Inflammatory macrophage treated with lipopolysaccharide for 1 hour (primary cell): ENCODE measurements at regions not wholly inside any gene's neighbourhood (a gene's known extent, or its start where the extent isn't known, plus 50 kb on each side); places are given as distances from the start of the nearest gene placed in this dataset.

Experiments used
- DNase-seq, 2 donors: peaks; one replicate each; pipeline ENCODE4 v3.0.0-alpha.2; 2020 to 2022

DNA sequence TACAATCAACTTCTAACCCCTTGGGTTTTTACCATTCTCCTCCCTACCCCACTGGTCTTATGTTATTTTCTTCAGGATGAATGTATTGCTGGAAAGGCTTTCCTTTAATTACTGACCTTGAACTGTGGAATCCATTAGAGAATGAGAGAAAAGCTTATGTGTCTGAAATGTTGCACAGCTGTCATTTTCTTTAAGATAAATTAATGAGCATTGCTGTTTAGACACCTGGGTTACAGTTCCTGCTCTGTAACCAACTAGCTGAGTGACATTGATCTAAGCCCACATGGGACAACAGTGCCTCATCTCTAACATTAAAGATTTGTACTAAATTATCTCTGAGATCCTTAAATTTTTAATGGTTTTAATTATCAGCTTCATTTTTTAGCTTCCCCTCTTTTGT, 507.0 kb downstream of the TAF11L14 start:
- DNase-seq, result no peak

DNA sequence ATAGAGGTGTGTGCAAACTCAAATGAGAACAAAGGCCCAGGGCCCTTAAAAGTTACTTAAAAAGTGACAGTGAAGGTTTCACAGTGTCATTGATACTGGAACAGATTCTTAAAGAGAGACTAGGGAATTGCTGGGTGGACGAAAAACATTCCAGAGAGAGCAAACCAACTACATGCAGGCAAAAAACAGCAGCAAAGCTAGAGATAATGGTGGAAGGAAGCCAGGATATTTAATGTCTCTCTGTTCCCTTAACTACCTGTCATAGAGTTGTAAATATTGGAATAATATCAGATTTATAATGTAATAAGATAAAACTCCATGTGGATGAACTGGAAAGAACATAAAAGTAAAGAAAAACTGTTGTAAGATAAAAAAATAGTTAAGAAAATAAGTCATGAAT, 508.6 kb downstream of the TAF11L14 start:
- DNase-seq, result no peak

DNA sequence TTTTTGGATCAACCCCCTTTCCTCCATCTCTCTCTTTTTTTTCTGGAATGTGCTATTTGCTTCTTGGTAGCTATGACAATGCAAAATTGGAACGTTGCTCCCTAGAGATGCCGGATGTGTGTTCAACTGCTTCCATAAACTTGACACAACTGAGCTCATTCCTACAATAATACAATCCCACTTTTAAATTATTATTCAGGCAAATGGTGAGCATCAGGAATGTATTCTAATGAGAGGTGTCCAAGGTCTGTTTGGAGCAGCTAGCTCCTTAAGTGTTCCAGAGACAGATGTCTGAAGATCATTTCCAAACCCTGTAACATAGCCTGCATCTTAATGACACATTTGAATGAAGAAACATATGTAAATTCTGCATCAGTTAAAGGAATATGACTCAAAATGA, 518.4 kb downstream of the TAF11L14 start:
- no peak for DNase-seq

DNA sequence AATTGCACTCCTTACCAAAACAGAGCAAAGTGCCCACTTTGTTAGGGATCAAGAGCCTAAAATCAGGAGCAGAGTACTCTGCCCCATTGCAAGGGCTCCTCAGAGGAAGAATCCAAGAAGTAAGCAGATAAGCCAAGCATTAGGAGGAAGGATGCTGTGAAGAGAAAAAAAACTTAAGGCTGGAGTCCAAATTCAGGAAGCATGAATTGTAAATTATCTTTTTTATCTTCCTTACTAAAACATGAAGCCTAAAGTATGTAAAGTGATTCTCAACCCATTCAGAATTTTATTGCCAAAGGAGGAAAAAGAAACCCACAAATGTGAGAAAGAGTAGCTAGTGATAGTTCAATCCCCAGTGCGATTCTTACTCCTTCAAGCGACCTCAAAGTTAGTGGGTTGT, 523.9 kb downstream of the TAF11L14 start:
- no peak for DNase-seq

DNA sequence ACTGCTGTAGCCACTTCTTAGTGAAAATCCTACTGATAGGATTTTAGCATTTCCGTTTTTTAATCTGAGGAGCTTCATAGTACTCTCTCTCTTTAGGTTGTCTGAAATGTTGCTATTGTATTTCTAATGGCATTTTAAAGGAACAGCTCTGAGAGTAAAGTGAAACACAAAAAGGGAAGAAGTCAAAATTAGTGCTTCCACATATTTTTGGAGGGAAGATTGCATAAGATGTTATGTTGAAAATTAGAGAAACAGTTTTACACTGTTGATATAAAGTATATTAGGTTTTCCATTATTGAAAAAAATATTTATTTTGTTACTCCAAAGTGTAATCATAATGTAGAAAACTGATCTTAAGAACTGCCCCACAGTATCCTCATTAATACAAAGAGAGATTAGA, 525.1 kb downstream of the TAF11L14 start:
- peak; percentile 31 to 59 for DNase-seq

DNA sequence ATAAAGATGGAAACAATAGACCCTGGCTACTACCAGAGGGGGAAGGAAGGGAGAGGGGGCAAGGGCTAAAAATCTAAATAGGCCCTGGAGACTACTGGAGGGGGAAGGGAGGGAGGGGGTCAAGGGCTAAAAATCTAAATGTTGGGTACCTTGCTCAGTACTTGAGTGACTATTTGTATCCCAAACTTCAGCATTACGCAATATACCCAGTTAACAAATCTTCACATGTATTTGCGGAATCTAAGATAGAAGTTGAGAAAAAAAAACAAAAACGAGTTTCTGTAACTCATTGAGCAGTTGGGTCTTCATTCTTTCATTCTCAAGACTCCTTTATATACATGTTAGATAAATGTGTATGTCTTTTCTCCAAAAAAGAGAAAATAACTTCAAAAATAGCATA, 537.4 kb downstream of the TAF11L14 start:
- DNase-seq, result no peak

DNA sequence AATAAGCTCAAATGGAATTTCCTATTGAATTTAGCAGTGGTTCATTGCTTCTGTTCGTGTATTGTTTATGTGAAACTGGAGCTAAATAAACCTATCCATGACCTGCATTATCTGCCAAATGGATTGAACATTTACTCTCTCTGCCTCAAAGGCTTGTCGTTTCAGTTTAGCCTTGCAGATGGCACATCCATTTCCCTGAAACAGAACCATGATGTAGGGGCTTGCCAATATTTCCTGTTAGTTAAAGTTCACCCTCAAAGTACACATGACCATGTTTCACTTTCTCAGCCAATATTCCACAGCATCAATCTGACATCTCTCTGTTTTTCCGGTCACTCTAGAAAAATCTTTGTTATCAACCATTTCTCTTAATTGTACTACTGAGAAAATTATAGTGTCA, 545.3 kb downstream of the TAF11L14 start:
- no peak for DNase-seq

DNA sequence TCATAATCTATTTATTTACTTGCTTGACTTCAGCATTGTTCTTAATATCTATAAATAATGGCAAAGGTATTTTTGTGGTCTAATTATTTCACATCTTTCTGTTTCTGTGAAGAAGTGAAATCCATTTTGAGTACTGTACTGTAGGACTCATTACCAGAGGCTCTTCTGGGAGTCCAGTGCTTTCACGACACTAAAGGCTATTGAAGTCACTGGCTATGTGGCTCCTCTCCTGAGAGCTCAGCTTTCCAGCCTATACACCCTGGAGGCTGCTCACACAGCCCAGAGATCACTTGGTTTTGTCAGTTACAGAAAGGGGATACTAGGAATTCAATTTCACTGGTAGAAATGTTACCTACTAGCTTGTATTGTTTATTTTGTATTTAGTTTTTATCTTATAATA, 547.3 kb downstream of the TAF11L14 start:
- DNase-seq, result no peak

DNA sequence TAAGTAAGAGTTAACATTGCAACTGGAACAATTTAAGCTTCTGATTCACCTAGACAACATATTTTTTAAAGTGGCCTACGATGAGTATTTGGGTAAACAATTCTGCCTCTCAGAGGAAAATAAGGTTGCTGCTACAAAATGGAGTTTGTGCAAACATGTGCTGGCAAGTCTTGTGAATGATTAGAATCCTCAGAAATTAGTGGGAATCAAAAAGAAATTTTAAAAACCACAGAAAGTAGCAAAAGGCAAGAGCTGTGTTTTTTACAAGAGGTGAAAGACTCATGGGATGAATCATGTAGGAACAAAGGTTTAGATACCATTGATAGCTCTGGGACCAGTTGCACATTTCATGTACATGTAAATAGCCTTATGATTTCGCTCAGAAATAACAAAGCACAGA, 561.6 kb downstream of the TAF11L14 start:
- no peak for DNase-seq

DNA sequence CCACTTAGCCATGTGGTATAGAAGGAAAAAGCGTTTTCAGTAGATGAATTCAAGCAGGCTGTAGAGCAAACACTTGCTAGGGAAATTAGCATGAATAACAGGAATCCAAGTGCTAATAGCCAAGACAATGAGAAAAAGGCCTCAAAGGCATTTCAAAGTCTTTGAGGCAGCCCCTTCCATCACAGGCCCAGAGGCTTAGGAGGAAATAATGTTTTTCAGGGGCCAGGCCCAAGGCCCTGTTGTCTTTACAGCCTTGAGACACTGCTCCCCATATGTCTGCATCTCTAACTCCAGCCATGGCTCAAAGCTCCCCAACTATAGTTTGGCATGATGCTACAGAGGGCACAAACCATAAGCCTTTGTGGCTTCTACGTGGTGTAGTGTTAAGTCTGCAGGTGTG, 563.5 kb downstream of the TAF11L14 start:
- DNase-seq, result no peak

DNA sequence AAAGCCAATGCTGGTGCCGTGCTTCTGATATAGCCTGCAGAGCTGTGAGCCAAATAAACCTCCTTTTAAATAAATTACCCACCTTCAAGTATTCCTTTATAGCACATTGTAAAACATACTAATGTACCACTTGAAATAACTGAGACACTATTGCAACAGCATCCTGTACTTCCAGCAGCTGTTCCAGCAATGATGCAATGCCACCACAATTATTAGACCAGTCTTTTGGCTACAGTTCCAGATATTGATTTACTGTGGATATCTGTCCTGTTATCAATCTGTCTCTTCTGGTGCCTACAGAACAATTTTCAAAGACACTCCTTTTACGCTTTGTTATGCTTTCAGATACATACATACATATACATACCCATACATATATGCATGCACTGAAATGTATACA, 567.9 kb downstream of the TAF11L14 start:
- no peak for DNase-seq

DNA sequence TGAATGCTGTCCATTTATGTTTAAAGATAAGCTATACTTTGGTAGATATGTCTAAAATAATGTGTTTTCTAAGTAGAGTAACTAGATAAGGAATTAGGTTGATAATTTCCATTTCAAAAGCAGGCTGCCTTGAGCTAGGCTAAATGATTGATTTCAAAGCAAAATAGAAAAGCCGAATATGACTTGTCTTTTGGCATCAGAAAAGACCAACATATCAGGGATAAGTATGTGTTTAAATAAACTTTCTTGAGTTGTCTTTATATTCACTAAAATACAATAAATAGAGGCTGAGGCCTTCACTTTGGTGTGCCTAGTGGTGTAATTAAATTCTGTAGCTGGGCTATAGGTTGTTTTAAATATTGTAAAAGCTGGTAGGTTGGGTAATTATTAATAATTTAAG, 569.0 kb downstream of the TAF11L14 start:
- no peak for DNase-seq

DNA sequence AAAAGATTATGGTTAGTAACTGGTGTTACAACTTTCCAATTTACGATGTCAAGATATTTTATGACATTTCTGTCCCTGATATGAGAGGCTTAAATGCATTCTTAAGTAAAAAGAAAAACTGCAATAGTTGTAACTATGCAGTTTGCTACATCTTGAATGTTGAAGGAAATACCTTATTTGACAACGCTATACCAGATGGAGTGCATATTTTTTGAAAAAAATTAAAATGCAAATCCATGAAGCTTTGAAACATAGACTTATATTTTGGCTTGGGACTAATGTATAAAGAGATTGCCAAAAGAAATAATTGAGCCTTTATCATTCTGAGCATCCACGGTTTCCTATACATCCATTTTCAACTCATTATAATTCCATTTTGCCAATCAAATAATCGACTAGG, 579.4 kb downstream of the TAF11L14 start:
- no peak for DNase-seq

DNA sequence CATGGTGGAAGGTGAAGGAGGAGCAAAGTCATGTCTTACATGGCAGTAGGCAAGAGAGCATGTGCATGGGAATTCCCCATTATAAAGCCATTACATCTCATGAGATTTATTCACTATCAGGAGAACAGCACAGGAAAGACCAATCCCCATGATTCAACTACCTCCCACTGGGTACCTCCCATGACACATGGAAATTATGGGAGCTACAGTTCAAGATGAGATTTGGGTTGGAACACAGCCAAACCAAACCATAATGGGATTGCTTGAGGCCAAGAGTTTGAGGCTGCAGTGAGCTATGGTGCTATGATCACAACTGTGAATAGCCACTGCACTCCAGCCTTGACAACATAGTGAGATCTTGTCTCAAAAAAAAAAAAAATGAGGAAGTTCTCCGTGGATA, 581.8 kb downstream of the TAF11L14 start:
- peak in 1 of 2 donors; percentile 0 for DNase-seq

DNA sequence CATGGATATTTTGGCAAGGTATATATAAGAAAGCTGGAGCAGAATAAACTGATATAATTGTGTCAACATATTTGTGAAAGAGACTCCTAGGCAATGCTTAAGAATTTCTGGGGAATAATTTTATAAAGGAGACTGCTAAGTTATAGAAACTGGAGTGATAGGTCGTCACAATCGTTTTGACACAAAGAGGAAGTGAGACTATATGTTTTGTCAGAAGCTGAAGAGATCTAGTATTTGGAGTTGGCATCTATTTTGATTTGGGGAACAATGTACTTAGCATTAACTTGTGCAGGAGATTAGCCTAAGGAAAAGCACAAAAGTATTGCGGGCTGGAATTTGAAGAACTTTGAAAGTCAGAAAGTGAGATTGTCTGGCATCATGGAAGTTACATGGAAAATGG, 582.5 kb downstream of the TAF11L14 start:
- DNase-seq, result peak in 1 of 2 donors; percentile 2

DNA sequence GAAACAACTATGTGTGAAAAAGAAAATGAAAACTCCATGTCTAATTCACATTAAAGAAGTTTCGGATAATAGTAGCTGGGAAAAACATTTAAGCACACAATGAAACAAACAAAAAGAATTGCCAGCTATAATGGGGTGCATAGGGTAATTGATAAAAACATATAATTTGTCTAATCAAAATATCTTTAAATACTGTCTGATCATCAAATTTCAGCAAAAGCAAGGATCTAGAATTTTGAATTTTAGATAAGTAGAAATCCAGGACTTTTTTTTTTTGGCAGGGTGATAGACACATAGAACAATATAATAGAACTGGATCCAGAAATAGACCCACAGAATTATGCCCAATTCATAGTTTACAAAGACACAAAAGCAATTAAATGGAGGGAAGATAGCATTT, 585.0 kb downstream of the TAF11L14 start:
- DNase-seq, result no peak

DNA sequence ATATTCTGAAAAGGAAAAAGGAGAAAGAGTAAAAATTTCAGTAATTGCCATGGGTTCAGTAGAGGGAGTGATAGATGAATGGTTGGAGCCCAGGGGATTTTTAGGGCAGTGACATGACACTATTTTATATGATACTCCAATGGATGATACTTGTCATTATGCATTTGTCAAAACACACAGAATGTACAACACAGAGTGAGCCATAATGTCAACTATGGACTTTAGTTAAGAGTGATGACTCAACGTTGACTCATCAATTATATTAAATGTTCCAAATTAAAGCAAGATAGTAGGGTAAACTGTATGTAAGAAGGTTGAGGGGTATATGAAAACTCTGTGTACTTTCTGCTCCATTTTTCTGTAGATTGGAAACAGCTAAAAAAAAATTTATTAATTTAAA, 586.4 kb downstream of the TAF11L14 start:
- no peak for DNase-seq

DNA sequence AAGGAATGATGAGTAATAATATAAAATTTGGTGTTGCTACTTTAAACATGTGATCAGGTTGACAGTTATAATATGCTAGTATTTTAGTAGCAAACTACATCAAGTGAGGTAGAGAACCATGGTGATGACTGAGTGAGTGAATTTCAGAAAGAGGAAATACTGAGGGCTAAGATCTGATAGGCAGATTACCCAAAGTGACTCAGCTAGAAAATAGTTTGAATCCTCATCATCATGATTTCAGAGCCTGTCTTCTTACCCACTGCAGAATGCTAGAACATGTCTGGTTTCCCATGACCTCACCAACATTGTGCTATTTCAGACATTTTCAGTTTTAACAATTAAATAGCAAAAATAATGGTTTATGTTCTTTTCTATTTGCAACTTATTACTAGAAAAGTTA, 602.1 kb downstream of the TAF11L14 start:
- DNase-seq, result no peak

DNA sequence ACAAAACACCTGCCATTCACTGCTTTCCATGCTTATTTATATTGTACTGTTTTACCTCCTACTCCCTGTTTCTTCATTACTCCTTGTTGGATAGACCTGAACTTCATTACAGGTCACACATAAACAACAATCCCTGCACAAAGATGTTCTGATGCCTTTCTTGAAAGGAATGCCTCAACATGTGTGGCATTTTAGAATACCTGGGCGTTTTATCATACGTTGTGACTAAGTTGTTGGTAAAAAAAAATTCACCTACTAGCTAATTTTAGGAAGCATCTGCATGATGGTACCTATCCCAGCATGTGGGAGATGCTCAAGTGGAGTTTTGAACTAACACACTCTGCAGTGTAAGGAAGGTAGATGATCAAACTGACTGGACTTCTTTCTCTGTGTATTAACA, 604.1 kb downstream of the TAF11L14 start:
- no peak for DNase-seq

DNA sequence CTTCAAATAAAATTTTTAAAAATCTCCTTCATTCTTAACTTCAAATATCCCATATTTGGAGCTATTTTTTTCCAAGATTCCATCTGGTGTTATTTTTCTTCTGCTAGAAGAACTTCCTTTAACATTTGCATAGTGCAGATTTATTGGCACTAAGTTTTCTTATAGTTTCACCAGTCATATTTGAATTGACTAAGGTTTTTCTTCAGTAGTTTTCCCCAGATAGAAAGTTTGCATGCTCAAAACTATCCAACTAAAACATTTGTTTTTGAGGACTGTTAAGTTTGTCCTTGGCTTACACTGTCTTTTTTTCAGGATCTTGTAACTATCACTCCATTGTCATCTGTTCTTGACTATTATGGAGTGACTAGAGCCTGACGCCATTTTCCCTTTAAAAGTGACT, 606.7 kb downstream of the TAF11L14 start:
- DNase-seq, result no peak

DNA sequence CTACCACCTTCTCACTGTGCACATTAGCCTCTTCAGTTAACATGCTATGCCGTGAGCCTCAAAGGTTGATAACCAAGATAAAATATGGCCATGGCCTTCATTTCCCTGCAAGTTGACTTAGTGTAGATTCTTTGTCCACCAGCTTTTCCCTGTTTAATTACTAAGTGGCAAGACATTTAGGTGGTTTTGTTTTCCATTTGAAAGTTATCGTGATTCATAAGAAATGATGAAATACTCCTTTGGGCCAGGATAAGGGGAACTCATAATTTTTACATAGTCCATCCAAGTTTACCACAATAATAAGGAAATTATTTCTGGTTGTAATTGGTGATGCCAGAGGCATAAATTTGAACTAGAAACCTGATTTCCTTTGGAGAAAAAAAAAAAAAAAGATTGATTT, 609.6 kb downstream of the TAF11L14 start:
- DNase-seq, result no peak

DNA sequence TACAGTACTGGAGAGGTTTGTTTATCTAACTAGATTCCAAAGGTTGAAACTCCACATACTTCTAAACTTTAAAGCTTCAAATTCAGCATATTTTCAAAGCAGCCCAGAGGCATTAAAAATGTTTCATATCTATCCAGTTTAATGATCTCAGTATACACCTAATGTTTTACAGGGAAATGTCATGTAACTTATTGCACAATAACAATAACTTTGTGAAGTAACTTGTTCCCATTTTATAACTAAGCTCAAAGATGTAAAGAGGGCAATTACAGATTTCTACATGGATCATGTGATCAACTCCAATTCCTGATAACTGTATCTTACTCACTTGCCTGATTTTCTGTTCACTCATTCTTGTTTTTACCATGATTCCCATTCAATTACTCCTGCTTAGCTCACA, 610.0 kb downstream of the TAF11L14 start:
- DNase-seq, result no peak

DNA sequence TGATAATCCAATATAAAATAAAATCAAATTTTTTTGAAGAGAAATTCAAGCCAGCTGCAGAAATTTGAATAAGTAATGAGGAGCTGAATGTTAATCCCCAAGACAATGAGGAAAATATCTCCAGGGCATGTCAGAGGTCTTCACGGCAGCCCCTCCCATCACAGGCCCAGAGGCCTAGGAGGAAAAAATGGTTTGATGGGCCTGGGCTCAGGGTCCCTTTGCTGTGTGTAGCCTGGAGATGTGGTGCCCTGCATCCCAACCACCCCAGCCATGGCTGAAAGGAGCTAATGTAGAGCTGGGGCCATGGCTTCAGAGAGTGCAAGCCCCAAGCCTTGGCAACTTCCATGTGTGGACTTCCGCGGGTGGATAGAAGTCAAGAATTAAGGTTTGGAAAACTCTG, 618.3 kb downstream of the TAF11L14 start:
- no peak for DNase-seq

DNA sequence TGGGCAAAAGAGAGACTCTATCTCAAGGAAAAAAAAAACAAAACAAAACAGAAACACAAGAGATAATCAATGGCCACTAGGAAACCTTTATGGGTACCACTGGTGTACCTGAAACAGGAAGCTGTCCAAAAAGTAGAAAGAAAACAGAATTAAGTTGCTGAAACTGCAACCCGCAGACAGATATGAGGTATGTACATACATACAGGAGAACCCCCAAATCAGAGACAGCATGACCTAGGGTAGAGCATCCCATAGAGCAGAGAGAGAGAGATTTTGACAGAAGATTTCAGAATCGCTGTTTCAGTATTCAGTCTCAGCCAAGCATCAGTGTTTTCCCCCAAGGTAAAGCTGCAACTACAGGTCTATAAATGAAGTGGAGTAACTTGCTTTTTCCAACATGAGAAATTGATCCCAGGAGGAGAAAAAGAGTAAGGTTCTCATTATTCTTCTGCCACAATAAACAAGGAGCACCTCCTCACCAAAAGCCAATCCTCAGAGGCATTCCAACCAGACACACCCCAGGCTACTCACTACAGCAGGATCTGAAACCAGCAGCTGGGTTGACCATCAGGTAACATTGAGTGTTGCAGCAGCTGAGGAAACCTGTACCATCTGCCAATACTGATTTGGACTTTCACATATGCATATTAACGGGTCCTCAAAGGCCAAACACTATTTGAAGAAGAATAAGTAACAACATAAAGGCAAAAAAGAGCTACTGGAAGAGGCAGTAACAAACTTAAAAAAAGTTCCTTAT, 630.0 kb downstream of the TAF11L14 start:
- no peak for DNase-seq

DNA sequence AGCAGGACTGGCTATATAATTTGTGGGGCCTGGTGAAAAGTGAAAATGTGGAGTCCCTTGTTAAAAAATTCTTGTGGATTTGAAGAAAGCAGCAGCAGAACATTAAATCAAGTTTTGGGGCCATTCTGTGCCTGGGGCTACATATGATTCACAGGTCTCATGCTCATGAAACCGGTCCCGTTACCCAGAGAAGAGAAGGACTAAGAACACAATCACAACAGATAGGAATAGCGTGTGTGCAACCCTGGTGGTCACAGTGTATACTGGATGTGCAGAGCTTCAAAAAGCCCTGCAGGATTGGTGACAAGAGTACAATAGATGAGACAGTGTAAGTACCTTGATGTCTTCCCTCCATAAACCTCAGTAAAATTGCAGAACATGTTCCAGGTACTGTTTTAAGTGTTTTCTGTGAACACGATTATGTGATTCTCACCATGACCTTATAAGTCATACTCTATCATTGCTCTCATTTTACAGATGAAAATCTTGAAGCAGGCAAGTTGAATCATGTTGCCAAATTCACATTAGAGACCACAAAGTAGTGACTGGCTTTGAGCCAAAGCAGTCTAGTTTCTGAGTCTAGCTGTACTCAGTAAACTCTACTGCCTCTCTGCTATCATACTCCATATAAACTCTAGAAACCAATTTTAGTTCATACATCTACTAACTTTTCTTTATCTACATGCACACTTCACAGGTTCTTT, 636.5 kb downstream of the TAF11L14 start:
- DNase-seq, result no peak
